ENCODE measurements at regions not wholly inside any gene's neighbourhood (a gene's known extent, or its start where the extent isn't known, plus 50 kb on each side); places are given as distances from the start of the nearest gene placed in this dataset.

DNA sequence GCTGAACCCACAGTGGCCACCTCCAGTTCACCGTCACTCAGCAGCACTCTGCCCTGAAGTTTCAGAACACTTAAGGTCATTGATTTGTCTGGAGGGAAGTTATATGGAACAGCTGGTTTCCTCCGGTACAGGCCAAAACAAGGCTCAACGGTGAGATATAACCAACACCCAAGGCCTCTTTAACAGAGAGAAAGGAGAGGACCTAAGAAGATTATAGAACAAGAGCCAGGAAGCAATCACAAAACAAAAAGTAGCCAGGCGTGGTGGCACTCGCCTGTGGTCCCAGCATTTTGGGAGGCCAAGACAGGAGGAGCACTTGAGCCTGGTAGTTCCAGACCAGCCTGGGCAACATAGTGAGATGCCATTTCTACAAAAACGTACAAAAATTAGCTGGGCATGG lies 290.7 kb downstream of the SKIDA1 start:
- TF ChIP-seq, protein P1, sequence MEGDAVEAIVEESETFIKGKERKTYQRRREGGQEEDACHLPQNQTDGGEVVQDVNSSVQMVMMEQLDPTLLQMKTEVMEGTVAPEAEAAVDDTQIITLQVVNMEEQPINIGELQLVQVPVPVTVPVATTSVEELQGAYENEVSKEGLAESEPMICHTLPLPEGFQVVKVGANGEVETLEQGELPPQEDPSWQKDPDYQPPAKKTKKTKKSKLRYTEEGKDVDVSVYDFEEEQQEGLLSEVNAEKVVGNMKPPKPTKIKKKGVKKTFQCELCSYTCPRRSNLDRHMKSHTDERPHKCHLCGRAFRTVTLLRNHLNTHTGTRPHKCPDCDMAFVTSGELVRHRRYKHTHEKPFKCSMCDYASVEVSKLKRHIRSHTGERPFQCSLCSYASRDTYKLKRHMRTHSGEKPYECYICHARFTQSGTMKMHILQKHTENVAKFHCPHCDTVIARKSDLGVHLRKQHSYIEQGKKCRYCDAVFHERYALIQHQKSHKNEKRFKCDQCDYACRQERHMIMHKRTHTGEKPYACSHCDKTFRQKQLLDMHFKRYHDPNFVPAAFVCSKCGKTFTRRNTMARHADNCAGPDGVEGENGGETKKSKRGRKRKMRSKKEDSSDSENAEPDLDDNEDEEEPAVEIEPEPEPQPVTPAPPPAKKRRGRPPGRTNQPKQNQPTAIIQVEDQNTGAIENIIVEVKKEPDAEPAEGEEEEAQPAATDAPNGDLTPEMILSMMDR (IDR thresholded peaks at IDR 0.05 in 2 of 3, conservative IDR thresholded peaks at IDR 0.05 in 1 of 3; ENCODE audit: control insufficient read depth in 2 of 3, extremely low read depth in 1 of 3, insufficient read depth in 1 of 3, low read depth in 3 of 3, low read length in 3 of 3): no peak
- TF ChIP-seq HDAC6 (IDR thresholded peaks at IDR 0.05; ENCODE audit: unreplicated experiment) (no peak), SREBF2 (IDR thresholded peaks at IDR 0.05; ENCODE audit: low read length) (no peak), BRCA1 (IDR thresholded peaks at IDR 0.05; ENCODE audit: low read depth, low read length) (no peak), NR2C2 (IDR thresholded peaks at IDR 0.05; ENCODE audit: borderline replicate concordance, control insufficient read depth, insufficient read length, low read depth) (no peak)
- TF ChIP-seq, protein P2, sequence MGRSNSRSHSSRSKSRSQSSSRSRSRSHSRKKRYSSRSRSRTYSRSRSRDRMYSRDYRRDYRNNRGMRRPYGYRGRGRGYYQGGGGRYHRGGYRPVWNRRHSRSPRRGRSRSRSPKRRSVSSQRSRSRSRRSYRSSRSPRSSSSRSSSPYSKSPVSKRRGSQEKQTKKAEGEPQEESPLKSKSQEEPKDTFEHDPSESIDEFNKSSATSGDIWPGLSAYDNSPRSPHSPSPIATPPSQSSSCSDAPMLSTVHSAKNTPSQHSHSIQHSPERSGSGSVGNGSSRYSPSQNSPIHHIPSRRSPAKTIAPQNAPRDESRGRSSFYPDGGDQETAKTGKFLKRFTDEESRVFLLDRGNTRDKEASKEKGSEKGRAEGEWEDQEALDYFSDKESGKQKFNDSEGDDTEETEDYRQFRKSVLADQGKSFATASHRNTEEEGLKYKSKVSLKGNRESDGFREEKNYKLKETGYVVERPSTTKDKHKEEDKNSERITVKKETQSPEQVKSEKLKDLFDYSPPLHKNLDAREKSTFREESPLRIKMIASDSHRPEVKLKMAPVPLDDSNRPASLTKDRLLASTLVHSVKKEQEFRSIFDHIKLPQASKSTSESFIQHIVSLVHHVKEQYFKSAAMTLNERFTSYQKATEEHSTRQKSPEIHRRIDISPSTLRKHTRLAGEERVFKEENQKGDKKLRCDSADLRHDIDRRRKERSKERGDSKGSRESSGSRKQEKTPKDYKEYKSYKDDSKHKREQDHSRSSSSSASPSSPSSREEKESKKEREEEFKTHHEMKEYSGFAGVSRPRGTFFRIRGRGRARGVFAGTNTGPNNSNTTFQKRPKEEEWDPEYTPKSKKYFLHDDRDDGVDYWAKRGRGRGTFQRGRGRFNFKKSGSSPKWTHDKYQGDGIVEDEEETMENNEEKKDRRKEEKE (IDR thresholded peaks at IDR 0.05): no peak
